Activated CD8-positive, alpha-beta memory T cell treated with anti-CD3 and anti-CD28 coated beads for 24 hours (primary cell): ENCODE measurements at regions not wholly inside any gene's neighbourhood (a gene's known extent, or its start where the extent isn't known, plus 50 kb on each side); places are given as distances from the start of the nearest gene placed in this dataset.

Experiments used
- DNase-seq: peaks from one replicate; pipeline ENCODE4 v3.0.0-alpha.2; 2020

DNA sequence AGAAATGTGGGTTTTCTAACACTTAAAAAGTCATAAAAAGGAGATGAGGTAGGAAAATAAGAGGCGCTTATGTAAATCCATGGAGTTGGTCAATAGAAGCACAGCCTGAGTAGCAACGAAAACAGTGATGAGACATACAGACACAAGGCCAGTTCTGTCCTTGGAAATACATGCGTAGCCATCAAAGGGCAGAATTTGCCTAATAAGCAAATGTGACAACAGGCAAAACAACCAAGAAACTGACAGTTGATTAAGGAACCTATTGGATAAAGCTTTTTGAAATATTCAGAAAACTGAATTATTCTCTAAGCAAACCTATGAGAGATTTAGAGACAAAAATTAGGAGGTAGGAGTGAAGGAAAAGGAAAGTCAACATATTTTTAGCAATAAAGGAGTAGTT is 586.3 kb downstream of the PLCL1 start:
- no peak for DNase-seq

GRCh38 chr2:198387677-198388076 is 583.3 kb downstream of the PLCL1 start:
- DNase-seq: no peak

DNA sequence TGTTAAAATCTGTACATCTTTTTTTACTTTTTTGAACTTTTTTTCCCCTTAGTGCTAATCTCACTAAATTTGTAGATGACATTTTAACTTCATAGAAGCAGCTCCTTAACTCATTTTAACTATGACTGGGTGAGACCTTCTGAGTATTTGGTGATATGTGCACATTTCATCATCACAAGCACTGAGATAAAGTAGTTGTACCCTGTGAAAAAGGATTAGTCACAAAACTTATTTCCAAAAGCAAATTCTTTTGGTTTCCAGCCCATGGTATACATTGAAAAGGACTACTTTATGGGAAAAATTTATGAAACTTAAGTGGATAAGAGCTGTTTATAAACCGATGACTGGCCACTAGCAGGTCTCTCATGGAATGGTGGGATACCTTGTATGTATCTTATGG is 581.5 kb downstream of the PLCL1 start:
- no peak for DNase-seq

DNA sequence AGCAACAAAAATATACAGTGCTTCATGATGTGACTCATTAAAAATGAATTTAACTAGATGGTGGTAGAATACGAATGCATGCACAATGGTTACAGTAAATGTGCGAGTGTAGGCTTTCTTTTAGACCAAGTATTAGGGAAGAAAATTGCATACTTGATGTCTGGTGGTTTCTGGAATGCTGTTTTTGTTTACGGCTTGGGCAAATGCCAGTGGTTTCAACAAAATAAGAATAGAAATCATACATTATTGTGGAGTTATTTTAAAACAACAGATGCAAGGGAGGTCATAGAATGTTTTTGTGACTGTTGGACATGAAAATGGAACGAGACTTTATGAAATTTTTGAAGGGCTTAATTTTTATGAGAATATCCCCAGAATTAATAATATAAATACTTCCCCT is 580.9 kb downstream of the PLCL1 start:
- no peak for DNase-seq

GRCh38 chr2:198383392-198383791 is 579.0 kb downstream of the PLCL1 start:
- no peak for DNase-seq

- DNase-seq: no peak
These were observed 578.4 kb downstream of the PLCL1 start for GRCh38 chr2:198382811-198383210.

DNA sequence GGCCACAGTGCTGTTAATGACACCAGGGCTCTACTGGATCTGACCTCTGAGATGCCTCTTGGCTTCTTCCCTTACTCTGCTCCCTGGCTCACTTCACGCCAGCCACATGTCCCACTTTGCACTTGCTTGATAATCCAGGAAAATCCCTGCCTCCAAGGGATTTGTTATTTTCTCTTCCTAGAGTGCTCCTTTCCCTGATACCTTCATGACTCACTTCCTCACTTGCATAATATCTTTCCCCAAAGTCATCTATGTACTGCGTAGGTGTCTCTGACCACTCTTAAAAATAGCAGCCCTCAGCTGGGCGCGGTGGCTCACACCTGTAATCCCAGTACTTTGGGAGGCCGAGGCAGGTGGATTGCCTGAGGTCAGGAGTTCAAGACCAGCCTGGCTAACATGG is 572.3 kb downstream of the PLCL1 start:
- no peak for DNase-seq

- no peak for DNase-seq
These were observed 570.7 kb downstream of the PLCL1 start for GRCh38 chr2:198375083-198375410.

- no peak for DNase-seq
These were observed 570.1 kb downstream of the PLCL1 start for GRCh38 chr2:198374375-198375082.

- no peak for DNase-seq
These were observed 567.6 kb downstream of the PLCL1 start for GRCh38 chr2:198371921-198372543.

GRCh38 chr2:198371329-198371728 is 566.9 kb downstream of the PLCL1 start:
- DNase-seq: no peak

DNA sequence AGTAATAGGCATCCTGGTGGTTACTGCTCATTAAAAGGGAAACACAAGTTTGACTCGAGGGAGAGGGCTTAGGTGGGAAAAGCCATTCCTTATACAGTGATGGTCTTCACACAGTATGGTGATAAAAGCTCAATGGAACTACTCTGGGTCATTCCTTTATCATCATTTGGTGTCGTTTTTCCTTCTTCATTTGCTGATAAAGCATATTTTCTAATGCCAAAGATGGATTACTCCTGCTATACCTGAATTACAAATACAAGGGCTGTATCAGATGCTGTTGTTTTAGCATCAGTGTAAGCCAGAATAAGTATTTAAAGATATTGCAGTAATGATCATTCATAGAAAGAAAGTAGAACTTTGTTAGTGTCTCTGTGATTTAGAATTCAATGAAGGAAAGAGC is 563.7 kb downstream of the PLCL1 start:
- no peak for DNase-seq

GRCh38 chr2:198362740-198363139 is 558.3 kb downstream of the PLCL1 start:
- no peak for DNase-seq

DNA sequence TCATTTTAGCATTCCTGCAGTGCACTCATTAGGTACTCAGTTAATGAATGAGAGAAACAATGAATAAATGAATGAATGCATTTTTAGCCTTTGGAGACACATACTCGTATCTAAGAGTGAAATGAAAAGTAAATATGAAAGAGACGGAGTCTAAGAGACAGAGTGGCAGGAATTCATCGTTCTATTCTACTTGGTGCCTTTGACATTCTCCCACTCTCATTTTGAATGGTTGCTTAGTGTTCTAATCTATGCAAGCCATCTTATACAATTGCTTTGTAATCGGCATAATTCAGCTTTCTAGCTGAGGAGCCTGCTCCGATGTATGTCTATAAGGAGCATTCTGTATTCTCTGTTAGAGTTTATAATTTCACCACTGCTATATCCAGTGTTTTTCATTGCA is 554.9 kb downstream of the PLCL1 start:
- no peak for DNase-seq

GRCh38 chr2:198356157-198356556 is 551.8 kb downstream of the PLCL1 start:
- no peak for DNase-seq

GRCh38 chr2:198351647-198352046 is 547.3 kb downstream of the PLCL1 start:
- DNase-seq: no peak

- no peak for DNase-seq
These were observed 543.6 kb downstream of the PLCL1 start for GRCh38 chr2:198347946-198348345.

DNA sequence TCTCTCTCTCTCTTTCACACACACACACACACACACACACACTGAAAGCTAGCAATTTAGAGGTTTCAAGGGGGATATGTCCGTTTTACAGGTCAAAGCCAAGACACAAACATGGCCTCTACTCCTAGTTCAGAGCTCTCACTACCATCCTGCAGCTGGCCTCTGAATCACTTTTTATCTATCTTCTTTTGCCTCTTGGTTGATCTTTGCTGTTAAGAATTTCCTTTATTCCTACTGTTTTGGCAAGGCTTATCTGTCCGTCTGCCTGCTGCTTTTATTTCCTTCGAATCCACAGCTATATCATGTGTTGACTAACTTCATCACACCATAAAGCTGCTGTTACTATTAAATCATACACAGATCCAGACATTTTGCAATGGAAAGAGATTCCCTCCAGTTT is 543.0 kb downstream of the PLCL1 start:
- DNase-seq: no peak

DNA sequence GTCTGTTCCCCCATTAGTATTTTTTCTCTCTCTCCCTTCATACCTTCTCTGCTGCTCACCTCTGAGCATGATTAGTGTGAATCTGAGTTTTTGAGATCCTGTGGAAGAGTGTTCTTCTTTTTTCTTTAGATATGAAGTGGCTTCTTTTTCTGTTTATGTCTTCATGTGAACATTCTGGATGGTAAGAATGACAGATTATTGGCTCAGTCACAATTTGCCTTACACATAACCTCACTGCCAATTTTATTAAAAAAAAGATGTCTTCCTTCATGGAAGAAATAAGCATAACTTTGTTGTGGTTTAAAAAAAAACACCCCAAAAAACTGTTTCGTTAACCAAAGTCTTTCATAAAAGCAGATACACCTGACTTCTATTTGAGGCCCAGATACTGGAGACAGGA is 539.1 kb downstream of the PLCL1 start:
- DNase-seq: no peak

GRCh38 chr2:198340846-198341245 is 536.5 kb downstream of the PLCL1 start:
- no peak for DNase-seq

- no peak for DNase-seq
These were observed 534.7 kb downstream of the PLCL1 start for GRCh38 chr2:198339116-198339515.

DNA sequence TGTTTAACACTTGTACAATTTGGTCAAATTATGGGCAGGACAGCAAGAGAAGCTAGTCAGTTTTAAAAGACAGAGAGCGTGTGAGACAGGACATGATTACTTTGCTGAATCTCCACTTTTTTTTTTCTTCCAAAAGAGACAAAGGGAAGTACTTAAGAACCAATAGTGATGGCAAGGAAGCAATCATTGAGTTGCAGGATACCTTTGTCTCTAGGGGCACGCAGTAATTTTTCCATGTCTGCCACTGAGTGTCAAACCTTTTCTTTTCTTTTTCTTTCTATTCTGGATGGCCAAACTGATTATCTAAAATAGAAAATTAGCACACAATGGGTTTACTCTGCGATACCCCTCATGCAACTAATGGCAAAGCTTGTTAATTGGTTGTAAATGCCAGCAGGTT is 533.0 kb downstream of the PLCL1 start:
- no peak for DNase-seq

DNA sequence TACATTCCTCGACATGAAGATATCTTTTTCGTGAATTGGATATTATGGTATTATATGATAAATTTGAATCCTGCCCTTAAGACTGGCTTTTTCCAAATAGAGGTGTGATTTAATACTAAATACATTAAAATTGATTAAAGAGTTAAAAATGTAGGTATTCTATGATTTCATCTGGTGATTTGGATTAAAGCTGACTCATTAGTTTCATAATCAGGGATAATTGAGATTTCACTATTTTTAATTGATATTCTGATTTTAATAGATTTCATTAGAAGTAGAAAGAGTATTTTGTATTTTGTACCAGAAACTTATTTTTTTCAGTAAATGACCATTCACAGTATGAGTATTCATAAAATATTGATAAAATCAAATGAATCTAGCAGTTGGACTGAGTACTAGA is 524.1 kb downstream of the PLCL1 start:
- DNase-seq: no peak

- no peak for DNase-seq
These were observed 523.1 kb downstream of the PLCL1 start for GRCh38 chr2:198327526-198327925.

DNA sequence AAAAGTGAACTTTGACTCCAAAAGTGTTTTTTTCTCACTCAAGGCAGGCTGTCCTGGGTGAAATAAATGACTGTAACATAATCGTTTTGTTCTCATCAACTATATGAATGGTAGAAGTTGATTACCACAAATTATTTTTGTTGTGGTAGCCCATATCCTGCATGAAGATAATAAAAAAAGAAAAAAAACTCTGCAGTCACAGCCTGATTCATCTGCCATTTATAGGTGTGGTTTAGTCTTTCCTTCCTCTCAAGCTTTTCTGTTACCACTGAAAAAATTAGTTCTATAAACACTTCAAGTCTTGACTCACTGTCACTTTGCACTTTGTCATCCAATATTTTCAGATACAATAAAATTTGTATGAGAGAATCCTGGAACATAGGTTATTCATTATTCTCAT is 522.0 kb downstream of the PLCL1 start:
- no peak for DNase-seq
